ENCODE measurements at regions not wholly inside any gene's neighbourhood (a gene's known extent, or its start where the extent isn't known, plus 50 kb on each side); places are given as distances from the start of the nearest gene placed in this dataset.

- TF ChIP-seq PHF8 (IDR thresholded peaks at IDR 0.05; ENCODE audit: borderline replicate concordance, low read depth) (no peak), POLR2A (IDR thresholded peaks at IDR 0.05; ENCODE audit: low read length) (no peak), BCL3 (IDR thresholded peaks at IDR 0.05) (no peak), JUN (IDR thresholded peaks at IDR 0.05) (no peak), MAFK (IDR thresholded peaks at IDR 0.05; ENCODE audit: partially characterized antibody) (no peak), MYC (IDR thresholded peaks at IDR 0.05; ENCODE audit: borderline replicate concordance, low read length) (no peak), EP300 (IDR thresholded peaks at IDR 0.05) (no peak), CTCF (IDR thresholded peaks at IDR 0.05) (no peak), GATA3 (IDR thresholded peaks at IDR 0.05; ENCODE audit: borderline replicate concordance) (no peak), MAX (IDR thresholded peaks at IDR 0.05) (no peak), HOXA7 (CRISPR knock-in tag; IDR thresholded peaks at IDR 0.05) (no peak)
Measured at GRCh38 chr12:67802731-67803130, 154.2 kb downstream of the DYRK2 start.

Data from A549 (cell line).